Right lung (tissue), 2 donors: ENCODE measurements at regions not wholly inside any gene's neighbourhood (a gene's known extent, or its start where the extent isn't known, plus 50 kb on each side); places are given as distances from the start of the nearest gene placed in this dataset.

ENCODE experiments used
- DNase-seq, 2 donors: peaks; one replicate each; pipeline ENCODE4 v3.0.0-alpha.2; 2013

GRCh38 chr16:66147291-66147690 is 219.2 kb upstream of the CDH5 start:
- DNase-seq: peak in 1 of 2 donors; percentile 41

GRCh38 chr16:66146798-66147197 is 219.7 kb upstream of the CDH5 start:
- DNase-seq: no peak

- no peak for DNase-seq
Observed at GRCh38 chr16:66144641-66145040, 221.8 kb upstream of the CDH5 start.

GRCh38 chr16:66143415-66143814 is 223.1 kb upstream of the CDH5 start:
- DNase-seq: no peak

GRCh38 chr16:66141885-66142284 is 224.6 kb upstream of the CDH5 start:
- DNase-seq: no peak

GRCh38 chr16:66137853-66138252 is 228.6 kb upstream of the CDH5 start:
- DNase-seq: no peak

GRCh38 chr16:66136841-66137240 is 229.7 kb upstream of the CDH5 start:
- no peak for DNase-seq

GRCh38 chr16:66135838-66136237 is 230.7 kb upstream of the CDH5 start:
- no peak for DNase-seq

- DNase-seq: no peak
Observed at GRCh38 chr16:66135421-66135831, 231.1 kb upstream of the CDH5 start.

GRCh38 chr16:66134875-66135274 is 231.6 kb upstream of the CDH5 start:
- no peak for DNase-seq

GRCh38 chr16:66133643-66134338 is 232.7 kb upstream of the CDH5 start:
- peak; percentile 88 to 93 for DNase-seq

- DNase-seq: no peak
Observed at GRCh38 chr16:66131895-66132294, 234.6 kb upstream of the CDH5 start.

- no peak for DNase-seq
Observed at GRCh38 chr16:66131156-66131807, 235.2 kb upstream of the CDH5 start.

- no peak for DNase-seq
Observed at GRCh38 chr16:66130296-66130905, 236.1 kb upstream of the CDH5 start.

GRCh38 chr16:66129196-66129595 is 237.3 kb upstream of the CDH5 start:
- no peak for DNase-seq

- DNase-seq: peak in 1 of 2 donors; percentile 42
Observed at GRCh38 chr16:66128371-66128770, 238.1 kb upstream of the CDH5 start.

GRCh38 chr16:66127459-66128370 is 238.8 kb upstream of the CDH5 start:
- DNase-seq: peak; percentile 65 to 70

GRCh38 chr16:66121466-66121865 is 245.0 kb upstream of the CDH5 start:
- DNase-seq: no peak

- no peak for DNase-seq
Observed at GRCh38 chr16:66120656-66121055, 245.8 kb upstream of the CDH5 start.

GRCh38 chr16:66116163-66117002 is 250.1 kb upstream of the CDH5 start:
- DNase-seq: no peak

GRCh38 chr16:66115373-66115772 is 251.1 kb upstream of the CDH5 start:
- DNase-seq: no peak
